SK-N-SH (cell line): ENCODE measurements at regions not wholly inside any gene's neighbourhood (a gene's known extent, or its start where the extent isn't known, plus 50 kb on each side); places are given as distances from the start of the nearest gene placed in this dataset.

ENCODE experiments used
- CTCF ChIA-PET: fragments of 300-600, 350-600 bp; formaldehyde crosslinking; extraction: SDS; loops from one replicate; lab custom pipeline; 2021; lab: Yijun Ruan, JAX
- POLR2A ChIA-PET: fragments of 350-600 bp; sonication (Branson Sonifier 250); formaldehyde crosslinking; extraction: SDS; loops from one replicate; lab custom pipeline; 2020; ENCODE audit warnings: antibody characterized with exemption, inconsistent platforms; lab: Yijun Ruan, JAX
- DNase-seq: peaks from one replicate; pipeline ENCODE4 v3.0.0; 2012
- H2AFZ ChIP-seq: fragments of 200-600 bp; sonication (generic); 2 replicates; pipeline ENCODE4 v1.8.1; 2016; ENCODE audit warnings: antibody characterized with exemption, mild to moderate bottlenecking, low read depth
- H3F3A ChIP-seq: fragments of 200-600 bp; sonication (generic); replicated peaks from 2 replicates; pipeline ENCODE3; 2016; ENCODE audit warnings: antibody characterized with exemption, mild to moderate bottlenecking; ENCODE audit not compliant: insufficient read depth
- H3K27ac ChIP-seq, 2 experiments: fragments of 200-500 bp in 1 of 2; fragments of 200-600 bp in 1 of 2; sonication (Bioruptor generic) in 1 of 2; sonication (generic), shearing (Covaris generic) in 1 of 2; 2 replicates each; pipeline versions ENCODE4 v1.5.1 to v1.6.1; 2014 to 2016; ENCODE audit warnings: low read depth in 2 of 2, inconsistent platforms in 1 of 2, low read length in 1 of 2, mild to moderate bottlenecking in 1 of 2, mixed read lengths in 1 of 2
- H3K27me3 ChIP-seq: fragments of 200-600 bp; sonication (generic), shearing (Covaris generic); 2 replicates; pipeline ENCODE4 v1.6.1; 2016; ENCODE audit warnings: mixed run types; ENCODE audit not compliant: insufficient read depth
- H3K36me3 ChIP-seq, 2 experiments: fragments of 200-500 bp in 1 of 2; fragments of 200-600 bp in 1 of 2; sonication (Bioruptor generic) in 1 of 2; sonication (generic) in 1 of 2; replicated peaks in 1 of 2; 2 replicates each; pipeline versions ENCODE3 to v1.5.1; 2014 to 2016; ENCODE audit warnings: low read length in 1 of 2, mild to moderate bottlenecking in 1 of 2; ENCODE audit not compliant: insufficient read depth in 2 of 2, control insufficient read depth in 1 of 2
- H3K4me1 ChIP-seq, 2 experiments: fragments of 200-500 bp in 1 of 2; fragments of 200-600 bp in 1 of 2; sonication (Bioruptor generic) in 1 of 2; sonication (generic), shearing (Covaris generic) in 1 of 2; 2 replicates each; pipeline versions ENCODE4 v1.5.1 to v1.6.1; 2014 to 2016; ENCODE audit warnings: low read depth in 1 of 2, low read length in 1 of 2, mixed run types in 1 of 2; ENCODE audit not compliant: insufficient read depth in 2 of 2, control insufficient read depth in 1 of 2
- H3K4me2 ChIP-seq: fragments of 200-600 bp; sonication (generic), shearing (Covaris generic); 2 replicates; pipeline ENCODE4 v1.6.1; 2017; ENCODE audit warnings: mixed run types
- H3K4me3 ChIP-seq, 2 experiments: fragments of 200-500 bp in 1 of 2; fragments of 200-600 bp in 1 of 2; sonication (Bioruptor generic) in 1 of 2; sonication (generic), shearing (Covaris generic) in 1 of 2; 2 replicates each; pipeline versions ENCODE4 v1.5.1 to v1.8.1; 2014 to 2016; ENCODE audit warnings: low read depth in 2 of 2, inconsistent platforms in 1 of 2, low read length in 1 of 2, mild to moderate bottlenecking in 1 of 2, mixed read lengths in 1 of 2, moderate library complexity in 1 of 2
- H3K79me2 ChIP-seq: fragments of 200-600 bp; sonication (generic); 2 replicates; pipeline ENCODE4 v1.8.1; 2017; ENCODE audit warnings: mild to moderate bottlenecking; ENCODE audit not compliant: insufficient read depth
- H3K9ac ChIP-seq: fragments of 200-600 bp; sonication (generic); 2 replicates; pipeline ENCODE4 v1.6.1; 2017; ENCODE audit warnings: mixed run types
- H3K9me2 ChIP-seq: fragments of 200-600 bp; sonication (generic); 2 replicates; pipeline ENCODE4 v1.6.1; 2017; ENCODE audit warnings: mixed run types
- H3K9me3 ChIP-seq: fragments of 200-600 bp; sonication (generic); 2 replicates; pipeline ENCODE4 v1.6.1; 2017; ENCODE audit warnings: mixed run types, mild to moderate bottlenecking, moderate library complexity
- H4K20me1 ChIP-seq: fragments of 200-600 bp; sonication (generic); 2 replicates; pipeline ENCODE4 v1.6.1; 2017; ENCODE audit warnings: mild to moderate bottlenecking, mixed run types; ENCODE audit not compliant: insufficient read depth
- ELF1 ChIP-seq: IDR thresholded peaks from 2 replicates; pipeline ENCODE4 v1.4.0; 2012
- EZH2phosphoT487 ChIP-seq: fragments of 200-600 bp; sonication (generic); IDR thresholded peaks from 2 replicates; pipeline ENCODE4 v1.6.1; 2017; ENCODE audit warnings: low read depth, mixed run types, mild to moderate bottlenecking, antibody characterized with exemption, moderate library complexity, borderline replicate concordance
- GABPA ChIP-seq: IDR thresholded peaks from 2 replicates; pipeline ENCODE4 v1.4.0; 2012; ENCODE audit warnings: low read depth, mild to moderate bottlenecking
- MAX ChIP-seq: IDR thresholded peaks from 2 replicates; pipeline ENCODE4 v1.4.0; 2012; ENCODE audit warnings: low read depth
- MEF2A ChIP-seq: IDR thresholded peaks from 2 replicates; pipeline ENCODE4 v1.4.0; 2012; ENCODE audit warnings: low read depth, borderline replicate concordance
- NFIC ChIP-seq: IDR thresholded peaks from 2 replicates; pipeline ENCODE4 v1.4.0; 2012; ENCODE audit warnings: borderline replicate concordance
- NRF1 ChIP-seq: IDR thresholded peaks from 2 replicates; pipeline ENCODE4 v1.6.1; 2012; ENCODE audit warnings: low read depth, mild to moderate bottlenecking, low read length
- RAD21 ChIP-seq: IDR thresholded peaks from 2 replicates; pipeline ENCODE4 v1.6.1; 2012; ENCODE audit warnings: mild to moderate bottlenecking, low read length
- RCOR1 ChIP-seq: fragments of 150-350 bp; IDR thresholded peaks from 2 replicates; pipeline ENCODE4 v1.6.1; 2017; ENCODE audit warnings: antibody characterized with exemption, low read length
- RFX5 ChIP-seq: IDR thresholded peaks from 2 replicates; pipeline ENCODE4 v1.6.1; 2012; ENCODE audit warnings: mild to moderate bottlenecking, improper control_type of control experiment, low read length
- SMC3 ChIP-seq: IDR thresholded peaks from 2 replicates; pipeline ENCODE4 v1.6.1; 2012; ENCODE audit warnings: low read depth, low read length, improper control_type of control experiment
- TCF12 ChIP-seq: IDR thresholded peaks from 2 replicates; pipeline ENCODE4 v1.4.0; 2012
- TEAD4 ChIP-seq: IDR thresholded peaks from 2 replicates; pipeline ENCODE4 v1.4.0; 2012; ENCODE audit warnings: mild to moderate bottlenecking, borderline replicate concordance; ENCODE audit not compliant: insufficient read depth
- YY1 ChIP-seq: IDR thresholded peaks from 2 replicates; pipeline ENCODE4 v1.4.0; 2012; ENCODE audit warnings: low read depth, mild to moderate bottlenecking
- ZBTB33 ChIP-seq: IDR thresholded peaks from 2 replicates; pipeline ENCODE4 v1.4.0; 2012; ENCODE audit warnings: low read depth, borderline replicate concordance
- WGBS: methylation state at CpG from one replicate; pipeline ENCODE4 v1.1.6; 2017; ENCODE audit warnings: low lambda C conversion rate; 5-methylcytosine and 5-hydroxymethylcytosine counted together
- TF ChIP-seq, protein P1 (sequence below): fragments of 200-600 bp; sonication (generic); IDR thresholded peaks from 2 replicates; pipeline ENCODE4 v1.6.1; 2017; ENCODE audit warnings: antibody characterized with exemption, mild to moderate bottlenecking, moderate library complexity
- TF ChIP-seq, protein P2 (sequence below): IDR thresholded peaks from 2 replicates; pipeline ENCODE4 v1.6.1; 2012; ENCODE audit warnings: mild to moderate bottlenecking, low read depth, low read length, moderate library complexity

GRCh38 chr4:31183256-31183655, 463.1 kb downstream of the PCDH7 start:
- no peak overlapping the region for H3K4me3 ChIP-seq
- 45% methylated on average over 4 of the region's 4 CpGs for WGBS
- no peak overlapping the region for H2AFZ ChIP-seq
- no peak overlapping the region for H3K4me2 ChIP-seq
- H3K27me3 ChIP-seq, result no peaks in the 10 kb centered on the region
- H3K9me2 ChIP-seq, result no peaks in the 10 kb centered on the region
- no peaks in the 10 kb centered on the region for H3F3A ChIP-seq
- no peaks in the 10 kb centered on the region for H3K79me2 ChIP-seq
- H3K36me3 ChIP-seq, result no peaks in the 10 kb centered on the region
- TF ChIP-seq RCOR1 (no peak), NFIC (no peak), NRF1 (no peak), GABPA (no peak)
- POLR2A ChIA-PET, result no interaction called here
- H4K20me1 ChIP-seq, result no peaks in the 10 kb centered on the region
- no peaks in the 10 kb centered on the region for H3K9me3 ChIP-seq
- no peak overlapping the region for H3K9ac ChIP-seq
- CTCF ChIA-PET, result interaction anchor here (0.8 to 1.2 kb wide), 2 partner anchors 22 to 92 kb away, joined by 3 read pairs; no protein-coding TSS in a partner anchor
- H3K4me1 ChIP-seq, result no peaks in the 10 kb centered on the region; a peak in 1 of 4 replicates
- DNase-seq, result no peak
- H3K27ac ChIP-seq, result no peak overlapping the region

DNA sequence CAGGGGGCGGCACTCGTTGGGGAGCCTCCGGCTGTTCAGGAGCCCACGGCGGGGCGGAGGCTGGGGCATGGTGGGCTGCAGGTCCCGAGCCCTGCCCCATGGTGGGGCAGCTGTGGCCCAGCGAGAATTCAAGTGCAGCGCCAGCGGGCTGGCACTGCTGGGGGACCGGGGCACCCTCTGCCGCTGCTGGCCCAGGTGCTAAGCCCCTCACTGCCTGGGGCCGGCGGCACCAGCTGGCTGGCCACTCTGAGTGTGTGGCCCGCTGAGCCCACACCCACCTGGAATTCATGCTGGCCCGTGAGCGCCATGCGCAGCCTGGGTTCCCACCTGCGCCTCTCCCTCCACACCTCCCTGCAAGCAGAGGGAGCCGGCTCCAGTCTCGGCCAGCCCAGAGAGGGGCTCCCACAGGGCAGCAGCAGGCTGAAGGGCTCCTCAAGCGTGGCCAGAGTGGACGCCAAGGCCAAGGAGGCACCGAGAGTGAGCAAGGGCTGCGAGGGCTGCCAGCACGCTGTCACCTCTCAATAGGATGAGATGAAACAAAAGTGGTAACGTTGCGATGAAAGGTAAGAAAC, 464.9 kb downstream of the PCDH7 start:
- Histone ChIP-seq H3K4me1 (no peaks in the 10 kb centered on the region; a peak in 1 of 4 replicates), H3K9me2 (no peaks in the 10 kb centered on the region), H3K79me2 (no peaks in the 10 kb centered on the region), H3K4me2 (no peak overlapping the region), H4K20me1 (no peaks in the 10 kb centered on the region), H3F3A (no peaks in the 10 kb centered on the region), H3K9ac (no peak overlapping the region), H3K9me3 (no peaks in the 10 kb centered on the region), H3K27ac (no peak overlapping the region), H2AFZ (no peak overlapping the region), H3K27me3 (no peaks in the 10 kb centered on the region), H3K4me3 (no peak overlapping the region), H3K36me3 (no peaks in the 10 kb centered on the region)
- no peak for DNase-seq
- ChIA-PET CTCF (no interaction called here), POLR2A (no interaction called here)
- WGBS, result 63% methylated on average over 15 of the region's 28 CpGs
- TF ChIP-seq RFX5 (no peak), RAD21 (no peak), TEAD4 (no peak), YY1 (no peak), EZH2phosphoT487 (no peak), NFIC (no peak), ELF1 (no peak), MEF2A (no peak), SMC3 (no peak), TCF12 (no peak), MAX (no peak), ZBTB33 (no peak)
- TF ChIP-seq, protein P1, sequence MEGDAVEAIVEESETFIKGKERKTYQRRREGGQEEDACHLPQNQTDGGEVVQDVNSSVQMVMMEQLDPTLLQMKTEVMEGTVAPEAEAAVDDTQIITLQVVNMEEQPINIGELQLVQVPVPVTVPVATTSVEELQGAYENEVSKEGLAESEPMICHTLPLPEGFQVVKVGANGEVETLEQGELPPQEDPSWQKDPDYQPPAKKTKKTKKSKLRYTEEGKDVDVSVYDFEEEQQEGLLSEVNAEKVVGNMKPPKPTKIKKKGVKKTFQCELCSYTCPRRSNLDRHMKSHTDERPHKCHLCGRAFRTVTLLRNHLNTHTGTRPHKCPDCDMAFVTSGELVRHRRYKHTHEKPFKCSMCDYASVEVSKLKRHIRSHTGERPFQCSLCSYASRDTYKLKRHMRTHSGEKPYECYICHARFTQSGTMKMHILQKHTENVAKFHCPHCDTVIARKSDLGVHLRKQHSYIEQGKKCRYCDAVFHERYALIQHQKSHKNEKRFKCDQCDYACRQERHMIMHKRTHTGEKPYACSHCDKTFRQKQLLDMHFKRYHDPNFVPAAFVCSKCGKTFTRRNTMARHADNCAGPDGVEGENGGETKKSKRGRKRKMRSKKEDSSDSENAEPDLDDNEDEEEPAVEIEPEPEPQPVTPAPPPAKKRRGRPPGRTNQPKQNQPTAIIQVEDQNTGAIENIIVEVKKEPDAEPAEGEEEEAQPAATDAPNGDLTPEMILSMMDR, result no peak
- TF ChIP-seq, protein P2, sequence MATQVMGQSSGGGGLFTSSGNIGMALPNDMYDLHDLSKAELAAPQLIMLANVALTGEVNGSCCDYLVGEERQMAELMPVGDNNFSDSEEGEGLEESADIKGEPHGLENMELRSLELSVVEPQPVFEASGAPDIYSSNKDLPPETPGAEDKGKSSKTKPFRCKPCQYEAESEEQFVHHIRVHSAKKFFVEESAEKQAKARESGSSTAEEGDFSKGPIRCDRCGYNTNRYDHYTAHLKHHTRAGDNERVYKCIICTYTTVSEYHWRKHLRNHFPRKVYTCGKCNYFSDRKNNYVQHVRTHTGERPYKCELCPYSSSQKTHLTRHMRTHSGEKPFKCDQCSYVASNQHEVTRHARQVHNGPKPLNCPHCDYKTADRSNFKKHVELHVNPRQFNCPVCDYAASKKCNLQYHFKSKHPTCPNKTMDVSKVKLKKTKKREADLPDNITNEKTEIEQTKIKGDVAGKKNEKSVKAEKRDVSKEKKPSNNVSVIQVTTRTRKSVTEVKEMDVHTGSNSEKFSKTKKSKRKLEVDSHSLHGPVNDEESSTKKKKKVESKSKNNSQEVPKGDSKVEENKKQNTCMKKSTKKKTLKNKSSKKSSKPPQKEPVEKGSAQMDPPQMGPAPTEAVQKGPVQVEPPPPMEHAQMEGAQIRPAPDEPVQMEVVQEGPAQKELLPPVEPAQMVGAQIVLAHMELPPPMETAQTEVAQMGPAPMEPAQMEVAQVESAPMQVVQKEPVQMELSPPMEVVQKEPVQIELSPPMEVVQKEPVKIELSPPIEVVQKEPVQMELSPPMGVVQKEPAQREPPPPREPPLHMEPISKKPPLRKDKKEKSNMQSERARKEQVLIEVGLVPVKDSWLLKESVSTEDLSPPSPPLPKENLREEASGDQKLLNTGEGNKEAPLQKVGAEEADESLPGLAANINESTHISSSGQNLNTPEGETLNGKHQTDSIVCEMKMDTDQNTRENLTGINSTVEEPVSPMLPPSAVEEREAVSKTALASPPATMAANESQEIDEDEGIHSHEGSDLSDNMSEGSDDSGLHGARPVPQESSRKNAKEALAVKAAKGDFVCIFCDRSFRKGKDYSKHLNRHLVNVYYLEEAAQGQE, result no peak
